NCI-H82 (cell line): ENCODE measurements at regions not wholly inside any gene's neighbourhood (a gene's known extent, or its start where the extent isn't known, plus 50 kb on each side); places are given as distances from the start of the nearest gene placed in this dataset.

Source experiments
- DNase-seq: peaks from one replicate; lab custom pipeline; 2025; lab: John Stamatoyannopoulos, UW

GRCh38 chr3:18883571-18883970 lies 264.7 kb upstream of the KCNH8 start:
- no peak for DNase-seq

DNA sequence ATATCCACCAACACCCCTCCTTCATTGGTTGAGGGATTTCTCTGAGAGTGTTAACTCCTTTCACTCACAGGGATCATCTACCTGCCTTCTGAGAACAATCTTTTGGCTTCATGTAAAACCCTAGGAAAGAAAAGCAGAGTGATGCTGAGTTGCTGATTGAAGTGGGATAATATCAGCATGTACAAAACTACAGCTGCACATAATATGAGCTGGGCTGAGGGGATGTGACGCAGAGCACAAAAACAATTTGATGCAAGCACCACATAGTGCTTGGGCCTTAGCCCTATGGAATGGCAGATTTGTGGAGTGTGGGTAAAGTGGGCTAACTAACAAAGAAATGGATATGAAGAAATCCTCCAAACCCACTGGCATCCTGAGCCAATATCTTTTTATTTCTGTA lies 267.6 kb upstream of the KCNH8 start:
- DNase-seq: no peak

GRCh38 chr3:18872466-18872865 lies 275.8 kb upstream of the KCNH8 start:
- DNase-seq: no peak

DNA sequence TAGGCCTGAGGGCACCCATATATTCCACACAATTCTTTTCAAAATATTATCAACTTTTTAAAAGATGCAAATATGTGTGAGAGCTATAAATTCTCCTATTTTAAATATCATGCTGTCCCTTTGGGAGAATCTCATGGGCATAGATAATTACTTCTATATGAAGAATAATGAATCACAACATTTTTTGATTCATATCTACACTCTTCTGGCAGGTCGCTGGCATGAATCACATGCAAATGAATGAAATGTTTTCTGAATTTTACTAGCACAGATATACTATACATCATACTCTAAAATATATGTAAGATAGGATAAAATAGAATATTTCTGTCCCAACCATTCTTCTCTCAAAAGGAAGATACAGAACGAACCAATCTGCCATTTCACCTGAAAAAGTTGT lies 277.7 kb upstream of the KCNH8 start:
- DNase-seq: no peak

DNA sequence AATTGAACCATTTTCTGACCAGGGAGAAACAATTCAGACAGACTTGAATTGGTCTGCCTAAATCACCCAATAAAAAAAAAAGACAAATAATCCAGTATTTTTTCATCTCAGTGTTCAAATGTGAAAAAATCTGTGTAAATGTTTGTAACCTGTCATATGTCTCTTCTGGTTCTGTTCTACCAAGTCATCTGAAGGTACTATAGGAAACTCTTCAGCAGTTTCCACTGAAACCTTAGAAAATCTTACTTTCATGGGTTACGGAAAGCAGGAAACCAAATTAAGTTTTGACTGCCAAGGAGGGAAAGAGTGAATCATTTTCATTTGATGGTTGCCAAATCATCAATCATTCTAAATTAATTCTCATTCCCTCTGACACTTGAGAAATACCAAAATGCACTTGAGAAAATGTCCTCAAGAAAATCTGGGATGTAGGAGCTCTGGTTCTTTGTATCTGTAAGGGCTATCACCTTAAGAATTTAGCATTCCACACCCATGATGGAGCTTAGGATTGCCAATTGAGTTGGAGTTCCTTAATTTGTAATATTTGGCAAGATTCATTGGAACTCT lies 278.2 kb upstream of the KCNH8 start:
- DNase-seq: no peak

GRCh38 chr3:18868911-18869689 lies 279.2 kb upstream of the KCNH8 start:
- no peak for DNase-seq

DNA sequence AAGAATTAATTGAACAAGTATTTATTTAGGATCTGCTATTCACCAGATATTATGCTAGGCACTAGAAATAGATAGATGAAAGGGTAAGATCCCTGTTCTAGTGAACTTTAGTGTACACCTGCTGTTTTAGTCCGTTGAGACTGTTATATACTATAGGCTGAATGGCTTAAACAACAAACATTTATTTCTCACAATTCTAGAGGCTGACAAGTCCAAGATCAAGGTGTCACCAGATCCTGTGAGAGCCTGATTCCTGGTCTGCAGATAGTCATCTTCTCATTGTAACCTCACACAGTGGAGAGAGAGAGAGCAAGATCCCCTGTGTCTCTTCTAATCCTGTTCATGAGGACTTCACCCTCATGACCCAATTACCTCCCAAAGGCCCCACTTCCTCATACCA lies 281.4 kb upstream of the KCNH8 start:
- DNase-seq: no peak

GRCh38 chr3:18864933-18865731 lies 283.2 kb upstream of the KCNH8 start:
- no peak for DNase-seq

DNA sequence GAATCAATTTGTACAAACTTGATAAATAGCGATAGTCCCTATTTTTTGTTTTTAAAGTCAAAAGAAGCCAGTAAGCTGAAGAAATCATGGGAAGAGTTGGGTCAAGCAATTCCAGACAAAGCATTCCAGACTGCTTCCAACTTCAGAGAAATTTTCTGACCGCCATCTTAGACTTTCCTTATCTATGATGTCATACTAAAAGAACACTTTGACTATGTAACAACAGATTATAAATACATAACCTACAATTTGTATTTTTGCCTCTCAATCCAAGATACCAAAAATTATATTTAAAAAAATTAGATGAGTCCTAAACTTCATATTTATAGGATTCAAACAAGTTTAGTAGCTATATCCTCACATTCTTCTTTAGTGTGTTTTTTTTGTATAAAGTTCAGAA lies 286.2 kb upstream of the KCNH8 start:
- no peak for DNase-seq

DNA sequence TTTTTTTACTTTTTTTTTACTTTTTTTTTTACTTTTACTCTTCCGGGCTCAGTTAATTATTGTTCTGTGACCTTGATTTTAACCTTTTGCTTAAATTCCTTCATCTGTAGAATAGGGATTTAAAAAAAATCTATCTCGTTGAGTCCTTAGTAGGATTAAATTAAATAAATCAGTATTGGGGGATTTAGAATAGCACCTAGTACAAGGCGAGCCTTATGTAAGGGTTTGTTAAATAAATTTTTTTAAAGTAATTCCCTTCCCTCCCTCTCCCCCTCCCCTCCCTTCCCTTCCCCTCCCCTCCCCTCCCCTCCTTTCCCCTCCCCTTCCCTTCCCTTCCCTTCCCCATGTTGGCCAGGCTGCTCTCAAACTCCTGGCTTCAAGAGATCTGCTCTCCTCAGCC lies 287.2 kb upstream of the KCNH8 start:
- no peak for DNase-seq

GRCh38 chr3:18853269-18853668 lies 295.0 kb upstream of the KCNH8 start:
- no peak for DNase-seq

- peak; percentile 58 for DNase-seq
These were observed 300.6 kb upstream of the KCNH8 start for GRCh38 chr3:18847583-18848197.

DNA sequence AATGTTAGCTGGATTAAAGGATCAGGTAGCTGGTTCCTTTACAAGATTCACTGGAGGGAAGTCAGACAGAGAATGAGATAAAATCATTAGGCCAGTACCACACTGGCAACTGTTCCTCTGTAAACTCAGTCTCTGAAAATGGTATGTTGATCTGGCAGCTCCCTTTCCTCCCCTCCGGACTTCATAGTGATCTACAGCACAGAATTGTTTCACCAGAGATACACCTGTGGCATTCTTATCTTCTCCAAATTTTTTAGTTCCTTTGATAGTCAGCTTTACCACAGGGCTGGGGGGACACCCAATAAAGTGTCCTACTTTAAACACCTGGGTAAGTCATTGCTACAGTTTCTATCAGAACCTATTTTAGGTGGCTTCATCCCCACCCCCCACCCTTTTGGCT lies 304.3 kb upstream of the KCNH8 start:
- DNase-seq: no peak

DNA sequence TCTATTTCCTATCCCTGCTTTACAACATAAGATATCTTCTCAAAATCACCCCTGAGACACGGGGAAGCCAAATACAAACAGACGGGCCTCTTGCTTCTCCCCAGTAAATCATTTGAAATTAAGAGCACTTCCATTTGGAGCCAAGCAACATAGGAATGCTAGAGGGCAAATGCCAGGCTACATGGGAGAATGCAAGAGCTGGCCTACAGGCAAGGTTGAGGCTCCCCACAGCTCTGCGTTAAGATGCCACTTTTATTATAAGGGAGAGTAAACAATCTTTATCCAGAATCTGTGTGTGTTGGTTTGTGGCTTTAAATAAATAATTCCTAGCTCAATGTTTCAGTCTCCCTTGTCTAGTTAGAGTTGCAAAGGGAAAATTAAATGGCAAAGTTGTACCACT lies 305.1 kb upstream of the KCNH8 start:
- no peak for DNase-seq

GRCh38 chr3:18841422-18842343 lies 306.6 kb upstream of the KCNH8 start:
- DNase-seq: no peak

DNA sequence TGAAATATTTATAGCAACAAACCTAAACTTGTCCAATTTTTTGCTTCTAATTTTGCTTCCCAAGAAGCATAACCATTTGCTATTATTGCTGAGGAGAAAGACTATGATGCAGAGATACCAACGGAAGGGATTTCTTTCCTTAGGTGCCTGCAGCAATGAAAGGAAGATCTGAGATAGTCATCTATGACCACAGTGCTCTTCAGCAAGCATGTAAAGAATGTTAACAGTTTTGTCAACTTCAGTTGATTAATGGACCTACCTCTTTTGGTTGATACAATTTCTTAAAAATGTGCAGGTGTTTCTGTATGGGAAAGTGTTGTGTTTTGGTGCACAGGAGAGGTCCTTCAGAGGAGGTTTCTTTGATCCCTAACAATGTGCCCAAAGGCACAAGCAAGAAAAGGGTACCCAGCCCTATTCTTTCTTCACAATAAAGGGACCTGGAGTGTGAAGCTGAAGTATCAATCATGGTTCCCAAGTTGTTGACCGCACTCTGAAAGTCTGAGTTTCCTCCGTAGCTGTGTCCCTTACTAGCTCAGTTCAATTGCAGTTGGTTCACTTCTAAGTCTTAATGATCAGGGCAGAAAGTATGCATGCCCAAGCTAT lies 307.7 kb upstream of the KCNH8 start:
- no peak for DNase-seq

DNA sequence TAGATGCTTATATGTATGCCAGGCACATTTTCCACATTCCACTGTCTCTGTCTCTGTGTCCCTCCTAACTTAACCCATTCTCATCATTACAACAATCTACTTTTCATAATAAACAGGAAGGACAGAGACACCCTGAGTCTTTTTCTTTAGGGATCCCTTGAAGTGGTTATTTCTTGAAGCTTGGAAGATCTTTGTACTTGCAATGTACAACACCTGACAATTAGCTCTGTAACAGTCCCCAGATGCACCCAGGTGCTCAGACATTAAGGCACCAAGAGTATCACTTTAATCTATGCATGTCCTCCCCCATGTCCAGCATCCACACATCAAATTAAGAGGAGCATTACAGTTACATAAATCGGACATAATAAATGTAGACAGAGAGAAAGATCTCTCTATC lies 309.6 kb upstream of the KCNH8 start:
- DNase-seq: no peak

DNA sequence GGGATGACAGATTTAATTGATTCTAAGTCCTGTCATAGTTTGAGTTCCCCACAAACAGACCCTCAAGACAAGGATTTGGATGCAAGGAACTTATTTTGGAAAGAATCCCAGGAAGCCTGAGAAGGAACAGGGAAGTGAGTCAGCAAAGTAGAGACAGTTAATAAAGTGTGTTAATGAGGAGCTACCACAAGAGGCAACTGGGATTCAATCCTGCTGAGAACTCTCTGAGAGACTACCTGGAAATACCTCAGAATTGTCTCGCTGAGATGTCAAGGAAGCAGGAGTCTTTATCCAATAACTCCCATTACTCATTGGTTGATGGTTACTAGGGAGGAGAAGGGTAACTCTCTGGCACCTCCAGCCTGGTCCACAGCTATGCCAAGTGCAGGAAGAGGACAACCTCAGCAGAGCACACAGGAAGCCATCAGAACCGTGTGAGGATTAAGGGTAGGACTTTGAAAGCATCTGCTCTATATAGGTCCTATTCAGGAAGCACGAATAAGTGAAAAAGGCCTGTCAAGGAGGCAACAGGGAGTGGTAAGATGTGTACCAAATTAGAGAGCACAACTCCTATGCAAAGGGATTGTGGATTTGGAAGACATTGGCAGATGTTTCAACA lies 311.1 kb upstream of the KCNH8 start:
- DNase-seq: no peak

GRCh38 chr3:18835021-18835420 lies 313.3 kb upstream of the KCNH8 start:
- DNase-seq: no peak

DNA sequence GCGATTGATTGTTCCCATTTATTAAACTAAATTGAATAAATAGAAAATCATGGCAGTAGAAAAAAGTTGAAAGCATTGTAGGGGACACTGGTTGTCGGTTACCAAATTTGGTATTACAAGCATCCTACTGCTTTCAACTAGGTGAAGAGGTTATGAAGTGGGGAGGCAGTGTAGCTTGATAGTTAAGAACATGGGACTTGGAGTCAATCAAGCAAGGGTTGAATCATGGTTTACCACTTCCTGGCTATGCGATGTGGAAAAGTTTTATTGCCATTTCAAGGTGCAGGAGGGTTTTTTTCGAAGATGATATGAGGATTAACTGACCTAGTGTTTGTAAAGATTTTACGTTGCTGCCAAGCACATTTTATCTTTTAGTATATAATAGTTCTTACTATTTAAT lies 318.2 kb upstream of the KCNH8 start:
- DNase-seq: no peak

- DNase-seq: no peak
These were observed 319.7 kb upstream of the KCNH8 start for GRCh38 chr3:18828637-18829036.
